GM12872 (cell line): ENCODE measurements at regions not wholly inside any gene's neighbourhood (a gene's known extent, or its start where the extent isn't known, plus 50 kb on each side); places are given as distances from the start of the nearest gene placed in this dataset.

Source experiments
- CTCF ChIP-seq: IDR thresholded peaks from 3 replicates; pipeline ENCODE4 v1.5.1; 2011; ENCODE audit warnings: low read depth, mild to moderate bottlenecking, low read length, moderate library complexity; ENCODE audit not compliant: insufficient read depth

GRCh38 chr9:90175257-90175656 is 467.4 kb downstream of the DIRAS2 start:
- TF ChIP-seq CTCF = no peak

DNA sequence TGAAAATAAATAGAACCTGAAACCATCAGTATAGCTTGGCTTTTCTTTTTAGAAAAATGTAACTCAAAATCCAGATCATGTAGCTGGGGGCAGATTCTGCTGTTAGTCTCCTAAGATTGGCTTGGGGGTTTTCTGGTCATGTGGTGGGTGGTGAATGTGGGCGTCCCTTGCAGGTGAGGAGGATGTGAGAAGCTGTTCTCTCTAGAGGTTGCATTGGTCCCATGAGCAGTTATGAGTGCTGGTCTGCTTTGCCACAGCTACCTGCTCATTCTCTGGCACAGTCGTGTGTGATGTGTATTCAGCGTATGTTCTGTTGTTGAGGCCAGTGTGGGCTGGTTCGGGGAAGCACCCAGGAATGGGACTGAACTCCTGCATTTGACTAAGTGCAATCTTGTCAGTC is 466.8 kb downstream of the DIRAS2 start:
- no peak for TF ChIP-seq CTCF

DNA sequence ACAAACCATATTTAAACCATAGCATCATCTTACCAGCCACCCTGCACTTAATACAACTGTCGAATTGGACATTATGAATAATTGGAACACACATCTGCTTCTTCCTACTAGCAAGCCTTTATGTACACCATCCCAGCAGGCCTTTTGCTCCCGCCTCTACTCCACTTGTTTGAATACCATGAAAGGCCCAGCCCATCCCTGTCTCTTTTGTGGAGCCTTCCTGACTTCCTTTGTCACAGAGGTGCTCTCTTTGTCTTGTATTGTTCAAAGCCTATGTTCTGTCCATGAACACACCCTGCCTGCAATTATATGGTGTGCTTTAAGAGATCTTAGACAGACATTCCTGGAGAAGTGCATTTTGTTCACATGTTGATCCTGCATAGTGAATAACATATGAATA is 465.7 kb downstream of the DIRAS2 start:
- no peak for TF ChIP-seq CTCF

DNA sequence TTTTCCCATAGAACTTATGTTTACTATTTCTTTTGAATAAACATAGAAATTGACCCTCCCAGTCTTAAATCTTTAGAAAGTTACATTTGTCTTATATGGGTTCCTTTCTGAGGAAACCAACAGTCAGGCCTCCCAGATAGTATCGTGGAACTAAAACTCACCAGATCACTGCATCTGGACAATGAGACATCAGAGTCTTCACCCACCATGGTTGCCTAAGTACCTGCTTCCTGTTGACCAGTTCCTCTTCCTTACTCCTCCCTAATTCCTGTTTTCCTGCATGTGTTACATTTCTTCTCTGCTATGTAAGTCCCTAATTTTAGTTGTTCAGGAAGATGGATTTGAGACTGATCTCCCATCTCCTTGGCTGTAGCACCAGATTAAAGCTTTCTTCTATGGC is 462.2 kb downstream of the DIRAS2 start:
- TF ChIP-seq CTCF = no peak

- no peak for TF ChIP-seq CTCF
Observed at GRCh38 chr9:90188656-90189055, 454.0 kb downstream of the DIRAS2 start.

DNA sequence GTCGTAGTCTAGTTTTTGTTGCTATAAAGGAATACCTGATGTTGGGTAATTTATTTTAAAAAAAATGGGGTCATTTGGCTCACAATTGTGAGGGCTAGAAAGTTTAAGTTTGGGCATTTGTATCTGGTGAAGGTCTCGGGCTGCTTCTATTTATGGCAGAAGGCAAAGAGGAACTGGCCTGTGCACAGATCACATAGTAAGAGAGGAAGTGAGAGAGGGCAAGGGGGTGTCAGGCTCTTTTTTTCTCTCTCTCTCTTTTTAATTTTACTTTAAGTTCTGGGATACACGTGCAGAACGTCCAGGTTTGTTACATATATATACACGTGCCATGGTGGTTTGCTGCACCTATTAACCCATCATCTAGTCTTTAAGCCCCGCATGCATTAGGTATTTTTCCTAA is 453.3 kb downstream of the DIRAS2 start:
- TF ChIP-seq CTCF = no peak

- TF ChIP-seq CTCF = no peak
Observed at GRCh38 chr9:90198956-90199355, 443.7 kb downstream of the DIRAS2 start.

- no peak for TF ChIP-seq CTCF
Observed at GRCh38 chr9:90201766-90202165, 440.9 kb downstream of the DIRAS2 start.
